GM18519 (cell line): ENCODE measurements at regions not wholly inside any gene's neighbourhood (a gene's known extent, or its start where the extent isn't known, plus 50 kb on each side); places are given as distances from the start of the nearest gene placed in this dataset.

Experiments
- ATAC-seq: cut with Tn5 transposase; IDR thresholded peaks from one replicate; pipeline ENCODE4 v1.9.1; 2021; ENCODE audit warnings: mild to moderate bottlenecking, moderate library complexity; ENCODE audit not compliant: unreplicated experiment, low FRiP score

GRCh38 chr5:18091142-18091541 is 456.9 kb downstream of the TAF11L14 start:
- ATAC-seq: no peak

DNA sequence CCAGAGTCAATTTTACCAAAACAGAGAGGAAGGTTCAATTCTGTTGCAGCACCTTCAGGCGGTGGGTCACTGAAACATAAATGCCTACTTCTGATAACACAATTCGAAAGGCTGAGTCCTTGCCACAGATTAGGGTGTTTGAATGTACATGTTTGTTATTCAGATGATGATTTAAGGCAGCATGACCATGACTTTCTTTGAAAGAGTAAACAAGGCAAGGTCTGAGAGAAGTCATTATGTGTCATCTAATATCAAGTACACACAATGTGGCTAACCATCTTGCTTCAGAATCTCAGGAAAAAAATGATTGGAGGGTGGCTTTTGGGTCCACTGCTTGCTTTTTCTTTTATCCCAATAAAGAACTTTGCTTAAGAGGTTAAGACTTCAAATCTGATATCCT is 457.5 kb downstream of the TAF11L14 start:
- no peak for ATAC-seq

GRCh38 chr5:18095061-18095460 is 460.8 kb downstream of the TAF11L14 start:
- ATAC-seq: no peak

DNA sequence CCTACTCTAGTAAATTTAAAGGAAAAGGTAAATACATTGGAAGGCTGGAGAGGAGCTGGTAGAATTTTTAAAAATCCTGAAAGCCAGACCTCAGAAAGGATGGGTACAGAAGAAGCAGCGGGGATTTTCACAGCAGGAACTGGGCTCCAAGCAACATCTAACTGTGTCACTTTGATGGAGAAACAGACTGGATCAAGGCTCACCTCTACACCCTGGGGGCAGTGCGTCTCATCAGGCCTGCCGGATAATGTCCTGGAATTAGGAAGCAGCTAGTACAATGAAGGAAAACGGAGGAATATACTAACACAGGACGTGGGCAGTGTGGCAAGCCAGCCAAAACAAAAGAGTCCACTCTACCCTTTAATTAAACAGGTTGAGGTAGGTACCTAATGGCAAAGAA is 463.6 kb downstream of the TAF11L14 start:
- no peak for ATAC-seq

DNA sequence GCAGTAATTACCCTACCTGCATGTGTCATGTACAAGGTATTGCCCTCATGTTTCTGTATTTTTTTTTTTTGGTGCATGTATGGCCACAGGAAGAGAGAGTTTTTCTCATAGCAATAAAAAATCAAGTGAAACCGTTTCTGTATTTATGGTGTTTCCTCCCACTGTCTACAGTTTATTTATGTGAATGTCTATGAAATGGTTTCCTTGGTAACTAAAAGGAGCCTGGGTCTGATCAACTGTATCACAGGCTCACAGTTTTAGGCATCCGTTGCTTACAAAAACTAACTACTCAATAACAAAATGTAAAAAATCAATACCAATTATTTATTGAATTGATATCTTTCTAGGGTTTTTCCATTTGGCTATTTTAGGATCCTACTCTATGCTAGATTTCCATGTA is 464.4 kb downstream of the TAF11L14 start:
- ATAC-seq: no peak

GRCh38 chr5:18099261-18099660 is 465.0 kb downstream of the TAF11L14 start:
- no peak for ATAC-seq

- no peak for ATAC-seq
These were observed 467.3 kb downstream of the TAF11L14 start for GRCh38 chr5:18101532-18101931.

DNA sequence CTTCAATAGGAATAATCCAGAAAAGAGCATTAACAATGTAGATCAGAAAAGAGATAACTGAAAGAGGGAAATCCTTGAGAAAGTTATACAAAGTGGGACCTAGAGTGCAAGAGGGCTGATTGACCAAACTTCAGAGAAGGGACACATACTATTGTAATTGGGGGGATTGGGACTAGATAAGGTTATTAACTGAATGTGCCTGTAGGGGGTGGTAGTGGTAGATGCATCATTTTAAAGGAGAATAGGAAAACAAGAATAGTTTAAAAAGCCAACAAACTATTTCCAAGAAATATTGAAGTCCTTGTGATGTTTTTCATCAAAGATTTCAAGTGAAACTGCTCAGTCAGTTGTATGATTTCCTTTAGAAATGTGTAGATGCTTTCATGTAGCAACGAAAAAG is 468.5 kb downstream of the TAF11L14 start:
- ATAC-seq: no peak

DNA sequence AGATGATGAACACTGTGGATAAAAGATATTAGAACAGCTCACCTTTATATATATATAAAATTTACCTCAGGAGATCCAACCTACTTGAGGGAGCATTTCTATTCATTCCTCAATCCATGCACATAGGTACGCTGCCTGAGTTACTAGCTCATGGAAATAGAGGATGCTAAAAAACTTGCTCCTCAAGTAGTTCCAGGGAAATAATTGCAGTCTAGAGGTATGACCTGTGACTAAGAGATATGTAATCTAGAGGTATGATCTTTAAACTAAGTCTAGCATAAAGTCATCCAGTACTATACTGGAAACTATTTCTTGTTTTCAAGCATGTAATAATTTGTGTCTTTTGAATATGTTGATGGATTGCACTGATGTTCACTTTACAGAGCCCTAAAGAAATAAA is 471.2 kb downstream of the TAF11L14 start:
- ATAC-seq: no peak

DNA sequence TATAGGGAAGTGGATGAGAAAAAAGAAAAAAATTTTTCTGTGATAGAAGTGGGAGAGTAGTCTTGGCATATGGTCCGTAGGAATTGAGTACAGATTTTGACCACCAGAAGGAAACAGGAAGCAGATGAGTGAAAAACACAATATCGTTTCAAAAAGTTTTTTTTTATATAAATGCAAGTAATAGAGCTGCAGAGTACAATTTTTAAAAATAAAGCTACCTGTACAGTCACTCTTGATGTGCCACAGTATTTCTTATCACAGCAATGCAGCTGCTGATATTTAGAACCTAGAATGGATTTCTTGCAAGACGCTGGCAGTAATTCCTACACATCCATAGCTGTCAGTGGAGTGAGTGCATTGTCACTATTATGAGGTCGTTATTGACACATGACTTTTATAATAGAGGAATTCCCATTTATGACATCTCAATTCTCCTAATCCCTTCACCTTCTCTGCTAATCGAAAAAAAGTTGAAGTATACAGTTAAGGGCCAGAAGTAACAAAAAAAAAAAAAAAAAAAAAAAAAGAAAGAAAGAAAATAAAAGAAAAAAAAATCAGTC is 477.7 kb downstream of the TAF11L14 start:
- no peak for ATAC-seq

DNA sequence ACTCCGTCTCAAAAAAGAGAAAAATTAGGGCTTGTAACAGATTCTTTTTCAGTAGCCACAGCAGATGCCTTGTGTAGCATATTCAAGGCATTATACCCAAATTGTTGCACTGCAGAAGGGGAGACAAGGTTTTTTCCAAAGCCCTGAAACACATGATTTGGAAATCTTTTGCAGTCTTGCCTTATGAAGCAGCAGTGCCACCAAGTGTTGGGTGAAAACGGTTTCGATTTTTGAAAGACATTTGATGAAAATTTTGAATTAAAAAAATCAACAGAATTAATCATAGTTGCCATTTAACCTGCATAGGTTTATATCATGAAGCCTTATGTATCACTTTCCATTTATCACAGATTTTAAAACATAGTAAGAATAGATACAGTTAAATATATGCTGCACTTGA is 479.5 kb downstream of the TAF11L14 start:
- no peak for ATAC-seq

GRCh38 chr5:18114151-18114757 is 480.0 kb downstream of the TAF11L14 start:
- no peak for ATAC-seq

- ATAC-seq: no peak
These were observed 483.7 kb downstream of the TAF11L14 start for GRCh38 chr5:18117968-18118367.

DNA sequence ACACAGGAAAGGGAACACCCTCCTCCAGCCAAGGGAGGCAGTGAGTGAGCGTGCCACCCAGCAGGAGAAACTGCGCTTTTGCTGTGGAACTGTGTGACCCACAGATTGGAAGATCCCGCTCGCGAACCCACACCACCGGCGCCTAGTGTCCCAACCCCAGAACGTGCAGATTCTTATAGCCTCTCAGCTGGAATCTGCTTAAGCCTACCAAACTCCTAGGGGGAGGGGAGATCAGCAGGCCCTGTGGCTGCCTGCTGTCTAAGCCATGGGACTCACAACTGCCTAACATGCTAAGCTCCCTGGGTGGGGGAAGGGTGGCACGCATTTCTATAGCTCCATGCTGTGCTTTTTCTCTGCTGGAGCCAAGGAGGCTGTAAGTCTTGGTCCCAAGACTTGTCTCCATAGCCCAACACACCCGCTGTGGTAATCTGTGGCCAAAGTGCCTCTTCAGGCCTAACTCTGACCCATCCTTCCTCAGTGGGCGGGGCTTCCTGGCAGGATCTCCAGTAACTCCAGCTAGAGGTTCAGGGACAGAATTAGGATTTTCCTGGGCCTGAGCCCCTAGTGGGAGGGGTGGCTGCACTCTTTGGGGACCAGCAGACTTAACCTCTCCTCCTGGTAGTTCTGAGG is 485.0 kb downstream of the TAF11L14 start:
- no peak for ATAC-seq

DNA sequence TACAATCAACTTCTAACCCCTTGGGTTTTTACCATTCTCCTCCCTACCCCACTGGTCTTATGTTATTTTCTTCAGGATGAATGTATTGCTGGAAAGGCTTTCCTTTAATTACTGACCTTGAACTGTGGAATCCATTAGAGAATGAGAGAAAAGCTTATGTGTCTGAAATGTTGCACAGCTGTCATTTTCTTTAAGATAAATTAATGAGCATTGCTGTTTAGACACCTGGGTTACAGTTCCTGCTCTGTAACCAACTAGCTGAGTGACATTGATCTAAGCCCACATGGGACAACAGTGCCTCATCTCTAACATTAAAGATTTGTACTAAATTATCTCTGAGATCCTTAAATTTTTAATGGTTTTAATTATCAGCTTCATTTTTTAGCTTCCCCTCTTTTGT is 507.0 kb downstream of the TAF11L14 start:
- ATAC-seq: no peak

GRCh38 chr5:18142831-18143230 is 508.6 kb downstream of the TAF11L14 start:
- no peak for ATAC-seq

DNA sequence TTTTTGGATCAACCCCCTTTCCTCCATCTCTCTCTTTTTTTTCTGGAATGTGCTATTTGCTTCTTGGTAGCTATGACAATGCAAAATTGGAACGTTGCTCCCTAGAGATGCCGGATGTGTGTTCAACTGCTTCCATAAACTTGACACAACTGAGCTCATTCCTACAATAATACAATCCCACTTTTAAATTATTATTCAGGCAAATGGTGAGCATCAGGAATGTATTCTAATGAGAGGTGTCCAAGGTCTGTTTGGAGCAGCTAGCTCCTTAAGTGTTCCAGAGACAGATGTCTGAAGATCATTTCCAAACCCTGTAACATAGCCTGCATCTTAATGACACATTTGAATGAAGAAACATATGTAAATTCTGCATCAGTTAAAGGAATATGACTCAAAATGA is 518.4 kb downstream of the TAF11L14 start:
- ATAC-seq: no peak

DNA sequence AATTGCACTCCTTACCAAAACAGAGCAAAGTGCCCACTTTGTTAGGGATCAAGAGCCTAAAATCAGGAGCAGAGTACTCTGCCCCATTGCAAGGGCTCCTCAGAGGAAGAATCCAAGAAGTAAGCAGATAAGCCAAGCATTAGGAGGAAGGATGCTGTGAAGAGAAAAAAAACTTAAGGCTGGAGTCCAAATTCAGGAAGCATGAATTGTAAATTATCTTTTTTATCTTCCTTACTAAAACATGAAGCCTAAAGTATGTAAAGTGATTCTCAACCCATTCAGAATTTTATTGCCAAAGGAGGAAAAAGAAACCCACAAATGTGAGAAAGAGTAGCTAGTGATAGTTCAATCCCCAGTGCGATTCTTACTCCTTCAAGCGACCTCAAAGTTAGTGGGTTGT is 523.9 kb downstream of the TAF11L14 start:
- ATAC-seq: no peak

DNA sequence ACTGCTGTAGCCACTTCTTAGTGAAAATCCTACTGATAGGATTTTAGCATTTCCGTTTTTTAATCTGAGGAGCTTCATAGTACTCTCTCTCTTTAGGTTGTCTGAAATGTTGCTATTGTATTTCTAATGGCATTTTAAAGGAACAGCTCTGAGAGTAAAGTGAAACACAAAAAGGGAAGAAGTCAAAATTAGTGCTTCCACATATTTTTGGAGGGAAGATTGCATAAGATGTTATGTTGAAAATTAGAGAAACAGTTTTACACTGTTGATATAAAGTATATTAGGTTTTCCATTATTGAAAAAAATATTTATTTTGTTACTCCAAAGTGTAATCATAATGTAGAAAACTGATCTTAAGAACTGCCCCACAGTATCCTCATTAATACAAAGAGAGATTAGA is 525.1 kb downstream of the TAF11L14 start:
- no peak for ATAC-seq

DNA sequence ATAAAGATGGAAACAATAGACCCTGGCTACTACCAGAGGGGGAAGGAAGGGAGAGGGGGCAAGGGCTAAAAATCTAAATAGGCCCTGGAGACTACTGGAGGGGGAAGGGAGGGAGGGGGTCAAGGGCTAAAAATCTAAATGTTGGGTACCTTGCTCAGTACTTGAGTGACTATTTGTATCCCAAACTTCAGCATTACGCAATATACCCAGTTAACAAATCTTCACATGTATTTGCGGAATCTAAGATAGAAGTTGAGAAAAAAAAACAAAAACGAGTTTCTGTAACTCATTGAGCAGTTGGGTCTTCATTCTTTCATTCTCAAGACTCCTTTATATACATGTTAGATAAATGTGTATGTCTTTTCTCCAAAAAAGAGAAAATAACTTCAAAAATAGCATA is 537.4 kb downstream of the TAF11L14 start:
- no peak for ATAC-seq

- no peak for ATAC-seq
These were observed 545.3 kb downstream of the TAF11L14 start for GRCh38 chr5:18179579-18179978.

DNA sequence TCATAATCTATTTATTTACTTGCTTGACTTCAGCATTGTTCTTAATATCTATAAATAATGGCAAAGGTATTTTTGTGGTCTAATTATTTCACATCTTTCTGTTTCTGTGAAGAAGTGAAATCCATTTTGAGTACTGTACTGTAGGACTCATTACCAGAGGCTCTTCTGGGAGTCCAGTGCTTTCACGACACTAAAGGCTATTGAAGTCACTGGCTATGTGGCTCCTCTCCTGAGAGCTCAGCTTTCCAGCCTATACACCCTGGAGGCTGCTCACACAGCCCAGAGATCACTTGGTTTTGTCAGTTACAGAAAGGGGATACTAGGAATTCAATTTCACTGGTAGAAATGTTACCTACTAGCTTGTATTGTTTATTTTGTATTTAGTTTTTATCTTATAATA is 547.3 kb downstream of the TAF11L14 start:
- no peak for ATAC-seq
